Frontal cortex (tissue), 3 donors: ENCODE measurements at regions not wholly inside any gene's neighbourhood (a gene's known extent, or its start where the extent isn't known, plus 50 kb on each side); places are given as distances from the start of the nearest gene placed in this dataset.

Experiments used
- DNase-seq, 2 donors: peaks; one replicate each; pipeline ENCODE4 v3.0.0; 2012; ENCODE audit warnings: low spot score in 2 of 2
- FAIRE-seq: peaks from 2 replicates; lab custom pipeline; 2012; peaks lifted over from hg19 to GRCh38; lab: Jason Lieb, UNC
- donor health status: control.
- donor health status: control.
- donor health status: control.

DNA sequence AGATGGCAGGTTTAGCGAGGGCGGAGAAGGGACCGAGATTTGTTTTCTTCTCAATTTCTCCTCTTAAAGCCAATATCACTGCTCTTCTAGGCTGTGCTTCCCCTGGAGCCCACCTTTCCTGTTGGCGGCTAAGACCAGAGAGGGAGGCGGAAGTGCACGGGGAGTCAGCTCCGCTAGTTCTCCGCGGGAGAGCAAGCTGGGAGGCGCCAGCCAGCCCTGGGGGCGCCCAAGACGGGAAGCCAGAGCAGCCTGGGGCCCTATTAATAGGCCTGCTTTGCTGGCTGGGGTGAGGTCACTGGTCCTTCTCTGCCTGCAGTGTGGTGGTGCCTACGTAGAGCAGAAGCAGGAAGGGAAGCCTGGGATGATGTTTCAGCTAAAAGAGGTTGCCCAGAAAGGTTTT lies 61.6 kb downstream of the LSM5 start:
- no peak for DNase-seq
- FAIRE-seq: no peak

DNA sequence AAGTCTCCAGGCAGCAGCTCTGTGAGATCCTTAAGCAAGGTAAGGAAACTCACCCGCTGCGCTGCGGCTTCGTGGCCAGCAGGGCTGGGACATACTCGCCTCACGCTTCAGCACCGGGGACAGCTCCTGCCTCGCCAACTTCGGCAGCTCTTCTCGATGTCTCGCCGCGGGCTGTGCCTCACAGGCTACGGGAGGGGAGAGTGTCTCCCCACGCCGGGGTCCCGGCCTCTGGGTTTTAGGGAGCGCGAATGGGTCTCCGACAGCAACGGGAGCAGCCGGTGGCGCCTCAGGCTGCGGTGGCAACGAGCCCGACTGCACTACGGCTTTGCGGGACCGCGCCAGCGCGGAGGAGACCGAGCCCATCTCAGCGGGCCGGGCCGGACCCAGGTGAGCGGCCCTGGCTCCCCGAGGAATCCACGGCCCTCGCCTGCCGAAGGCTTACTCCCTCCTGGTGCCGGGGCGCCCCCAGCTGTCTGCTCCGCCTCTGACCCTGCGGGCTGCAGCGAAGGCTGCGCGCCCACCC lies 62.4 kb downstream of the LSM5 start:
- DNase-seq: peak; percentile 43 to 44
- FAIRE-seq: no peak

DNA sequence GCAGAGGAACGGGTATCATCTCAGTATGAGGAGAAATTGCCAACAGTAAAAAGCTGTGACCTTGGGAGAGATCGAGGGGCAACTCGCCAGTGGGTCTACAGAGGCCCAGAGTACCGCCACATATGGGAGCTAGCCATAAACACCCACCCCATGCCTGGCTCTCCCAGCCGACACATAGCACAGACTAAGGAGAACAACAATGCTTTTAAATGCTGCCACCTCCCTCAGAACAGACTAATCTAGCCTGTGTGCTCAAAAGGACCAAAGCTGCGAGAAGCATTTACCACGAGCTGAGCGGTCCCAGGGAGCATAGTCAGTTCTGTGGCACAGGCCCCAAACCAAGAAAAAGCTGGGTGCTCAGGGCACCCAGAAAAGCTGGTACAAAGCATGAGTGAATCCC lies 73.3 kb downstream of the LSM5 start:
- no peak for FAIRE-seq
- DNase-seq: no peak

DNA sequence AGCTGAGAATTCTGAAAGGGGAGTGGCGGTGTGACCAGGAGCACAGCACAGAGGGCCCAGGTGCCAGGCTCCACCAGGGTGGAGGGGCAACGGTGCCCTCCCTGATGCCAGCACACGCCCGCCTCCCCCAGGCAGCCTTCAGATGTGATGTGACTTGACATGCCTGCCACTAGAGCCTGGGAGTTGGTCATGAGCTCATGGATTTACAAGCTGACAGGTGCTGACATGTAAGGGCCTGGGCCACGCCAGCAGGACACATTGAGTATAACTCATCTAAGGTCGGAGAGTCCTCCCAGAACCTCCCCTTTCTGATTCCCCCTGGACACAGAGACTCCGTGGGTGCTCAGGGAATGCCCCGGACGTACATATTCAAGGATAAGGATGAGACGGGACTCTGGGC lies 74.2 kb downstream of the LSM5 start:
- FAIRE-seq (no peak), DNase-seq (no peak)

DNA sequence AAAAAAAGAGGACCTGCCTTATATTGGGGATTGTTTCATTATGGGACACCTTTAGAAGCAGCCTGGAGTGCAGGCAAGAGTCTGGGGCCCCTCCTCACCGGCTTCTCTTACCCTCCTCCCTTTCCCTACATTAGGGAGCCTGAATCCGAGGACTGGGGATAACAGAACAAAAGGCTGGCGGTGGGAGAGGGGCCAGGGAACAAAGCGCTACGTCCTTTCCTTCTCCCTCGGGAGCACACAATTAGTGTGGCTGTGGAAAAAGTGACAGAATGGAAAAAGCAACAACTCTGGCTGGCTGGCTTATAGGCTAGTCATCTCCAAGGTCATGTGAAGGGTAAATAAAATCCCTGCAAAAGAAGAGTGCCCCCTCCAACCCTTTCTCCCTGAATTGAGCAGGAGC lies 74.7 kb downstream of the LSM5 start:
- DNase-seq (no peak), FAIRE-seq (no peak)

DNA sequence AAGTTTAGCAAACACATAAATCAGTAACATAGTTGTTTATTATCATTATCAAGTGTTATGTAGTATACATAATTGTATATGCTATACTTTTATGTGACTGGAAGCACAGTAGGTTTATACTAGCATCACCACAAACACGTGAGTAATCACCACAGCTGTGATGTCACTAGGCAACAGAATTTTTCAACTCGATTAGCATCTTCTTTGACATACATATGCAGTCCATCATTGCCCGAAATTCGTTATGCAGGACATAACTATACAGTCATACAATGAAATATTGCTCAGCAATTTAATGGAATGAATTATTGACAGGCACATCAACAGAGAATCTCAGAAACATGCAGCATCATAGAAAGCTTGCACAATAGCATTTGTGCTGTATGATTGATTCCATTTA lies 77.7 kb downstream of the LSM5 start:
- DNase-seq (no peak), FAIRE-seq (no peak)

DNA sequence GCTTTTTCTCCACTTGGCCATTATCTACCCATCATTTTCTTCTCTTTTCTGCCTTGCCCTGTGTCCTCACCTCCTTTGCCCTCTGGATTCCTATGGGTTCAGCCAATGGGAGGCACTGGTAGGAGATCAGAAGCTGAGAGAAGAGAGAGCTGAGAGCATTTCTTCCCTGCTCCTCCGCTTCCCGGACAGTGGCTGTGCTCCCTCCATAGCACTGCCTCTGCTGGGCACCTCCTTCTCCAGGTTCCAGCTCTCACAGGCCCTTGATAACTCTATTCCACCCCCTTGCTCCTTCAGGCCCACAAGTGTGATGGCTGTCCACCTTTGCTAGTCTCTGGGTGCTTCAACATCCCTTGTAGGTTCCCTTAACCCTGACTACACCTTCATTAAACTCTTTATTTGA lies 79.6 kb downstream of the LSM5 start:
- FAIRE-seq (no peak), DNase-seq (no peak)

DNA sequence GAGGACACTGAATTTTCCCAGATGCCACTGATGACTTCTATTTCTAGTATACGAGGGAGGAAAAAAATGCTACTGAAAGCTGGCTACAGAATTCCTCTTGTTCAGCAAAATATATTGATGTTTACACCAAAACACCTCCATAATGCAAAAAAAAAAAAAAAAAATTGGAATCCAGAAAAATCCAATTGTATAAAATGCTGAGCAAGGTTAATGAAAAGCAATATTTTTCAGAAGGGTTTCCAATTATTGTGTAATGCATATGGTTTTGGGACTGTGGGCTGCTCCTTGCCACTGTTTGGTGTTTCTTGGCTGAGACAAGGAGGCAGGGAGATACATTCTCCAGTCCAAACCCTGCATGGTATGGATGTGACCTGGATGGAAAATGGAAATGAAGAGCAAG lies 83.8 kb downstream of the LSM5 start:
- DNase-seq (no peak), FAIRE-seq (no peak)

DNA sequence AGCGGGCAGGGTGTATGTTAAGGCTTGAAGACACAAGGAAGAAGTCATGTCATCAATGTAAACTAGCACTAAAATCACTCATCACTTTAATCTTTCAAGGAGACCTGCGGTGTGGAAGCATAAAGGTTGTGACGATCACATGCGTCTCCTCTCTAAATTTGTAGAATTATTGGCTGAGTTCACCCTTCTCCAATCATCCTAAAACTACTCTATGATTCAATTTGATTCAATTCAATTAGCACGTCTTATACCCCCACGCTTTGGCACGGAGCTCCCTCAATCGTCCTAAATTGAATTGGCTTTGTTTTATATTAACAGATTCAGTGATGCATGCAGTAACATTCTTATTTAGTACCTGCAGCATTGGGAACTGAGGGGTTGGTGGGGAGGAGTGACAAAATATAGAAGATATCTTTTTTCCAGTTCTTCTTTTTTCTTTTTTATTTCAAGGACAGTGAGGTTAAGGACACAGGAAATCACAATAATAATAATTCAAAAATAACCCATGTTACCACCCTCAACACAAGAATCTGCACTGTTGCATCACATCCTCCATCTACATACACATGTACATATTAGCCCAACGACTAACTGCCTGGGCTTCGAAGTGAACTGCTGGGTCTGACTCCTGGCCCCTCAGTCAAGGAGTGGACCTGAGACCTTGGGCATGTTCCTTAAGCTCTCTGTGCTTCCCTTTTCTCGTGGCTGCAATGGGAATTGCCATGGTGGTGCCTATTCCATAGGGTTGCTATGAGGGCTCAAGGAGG lies 86.5 kb downstream of the LSM5 start:
- FAIRE-seq (no peak), DNase-seq (no peak)

DNA sequence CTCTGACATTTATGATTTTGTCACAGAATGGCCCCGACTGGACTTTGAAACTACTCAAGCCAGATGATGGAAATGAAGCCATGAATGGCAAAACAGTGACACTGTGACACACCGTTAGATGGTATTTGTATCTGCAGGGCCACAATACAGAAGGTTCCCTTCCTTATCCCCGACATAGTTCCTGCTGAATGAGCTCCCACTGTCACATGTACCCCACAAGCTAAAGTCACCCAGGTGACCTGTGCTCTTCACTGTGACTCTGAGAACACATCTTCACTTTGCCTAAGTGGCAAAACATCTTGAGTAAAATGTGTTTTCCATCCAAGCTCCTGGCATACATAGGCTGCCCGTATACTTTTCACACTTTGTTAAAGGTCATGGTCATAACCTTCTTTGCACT lies 89.5 kb downstream of the LSM5 start:
- FAIRE-seq (no peak), DNase-seq (no peak)

DNA sequence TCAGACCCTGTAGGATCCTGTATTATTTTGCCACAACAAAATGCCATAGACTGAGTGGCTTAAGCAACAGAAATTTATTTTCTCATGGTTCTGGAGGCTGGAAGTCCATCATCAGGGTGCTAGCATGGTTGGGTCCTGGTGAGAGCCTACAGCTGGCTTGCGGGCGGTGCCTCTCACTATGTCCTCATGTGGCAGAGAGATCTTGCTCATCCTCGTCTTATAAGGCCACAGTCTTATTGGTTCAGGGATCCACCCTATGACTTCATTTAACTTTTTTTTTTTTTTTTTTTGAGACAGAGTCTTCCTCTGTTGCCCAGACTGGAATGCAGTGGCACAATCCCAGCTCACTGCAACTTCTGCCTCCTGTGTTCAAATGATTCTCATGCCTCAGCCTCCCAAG lies 90.9 kb downstream of the LSM5 start:
- no peak for DNase-seq
- no peak for FAIRE-seq

DNA sequence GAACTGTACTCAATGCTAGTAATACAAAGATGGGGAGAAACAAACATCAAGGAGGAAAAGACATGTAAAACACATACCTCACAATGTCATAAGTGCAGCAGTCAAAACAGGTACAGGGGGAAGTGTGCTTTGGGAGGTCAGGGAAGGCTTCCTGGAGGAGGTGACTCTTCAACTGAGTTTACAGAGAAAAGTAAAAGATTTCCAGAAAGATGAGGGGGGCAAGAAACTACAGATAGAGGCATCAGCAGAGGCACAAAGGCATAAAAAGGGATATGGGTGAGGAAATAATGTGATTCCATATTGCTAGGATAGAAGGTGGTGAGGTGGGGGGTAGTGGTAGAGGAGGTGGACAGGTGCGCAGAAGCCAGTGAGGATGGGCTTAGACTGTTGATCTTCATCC lies 95.0 kb downstream of the LSM5 start:
- FAIRE-seq: no peak
- DNase-seq: no peak

DNA sequence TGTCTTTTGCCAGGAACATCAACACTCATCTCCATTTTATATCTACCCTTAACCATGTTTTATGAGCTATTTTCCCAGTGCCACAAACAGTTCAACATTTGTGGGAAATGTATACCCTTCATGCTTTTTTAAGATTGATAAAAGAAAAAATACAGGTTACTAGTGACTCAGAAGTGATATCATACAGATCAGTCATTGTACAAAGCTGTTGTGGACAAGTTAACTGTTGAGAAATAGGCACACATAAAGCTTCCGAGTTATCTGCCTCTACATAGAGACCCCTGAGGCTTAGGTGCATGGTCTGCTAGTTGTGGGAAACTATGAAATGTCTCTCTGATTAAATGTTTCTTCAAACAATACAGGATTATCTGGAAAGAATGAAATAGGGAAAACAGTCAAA lies 96.3 kb downstream of the LSM5 start:
- FAIRE-seq: no peak
- no peak for DNase-seq

DNA sequence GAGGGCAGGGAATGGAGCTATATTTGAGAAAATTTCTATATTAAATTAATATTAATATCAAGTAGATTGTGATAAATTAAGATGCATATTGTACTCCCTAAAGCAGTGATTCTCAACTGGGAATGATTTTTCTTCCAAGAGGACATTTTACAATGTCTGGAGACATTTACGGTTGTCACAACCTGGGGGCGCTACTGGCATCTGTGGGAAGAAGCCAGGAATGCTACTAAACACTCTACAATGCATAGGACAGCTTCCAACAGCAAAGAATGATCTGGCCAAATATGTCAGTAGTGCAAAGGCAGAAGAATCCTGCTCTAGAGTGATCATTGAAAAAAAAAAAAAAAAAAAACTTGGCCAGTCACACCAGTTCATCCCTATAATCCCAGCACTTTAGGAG lies 100.0 kb downstream of the LSM5 start:
- FAIRE-seq (no peak), DNase-seq (no peak)

DNA sequence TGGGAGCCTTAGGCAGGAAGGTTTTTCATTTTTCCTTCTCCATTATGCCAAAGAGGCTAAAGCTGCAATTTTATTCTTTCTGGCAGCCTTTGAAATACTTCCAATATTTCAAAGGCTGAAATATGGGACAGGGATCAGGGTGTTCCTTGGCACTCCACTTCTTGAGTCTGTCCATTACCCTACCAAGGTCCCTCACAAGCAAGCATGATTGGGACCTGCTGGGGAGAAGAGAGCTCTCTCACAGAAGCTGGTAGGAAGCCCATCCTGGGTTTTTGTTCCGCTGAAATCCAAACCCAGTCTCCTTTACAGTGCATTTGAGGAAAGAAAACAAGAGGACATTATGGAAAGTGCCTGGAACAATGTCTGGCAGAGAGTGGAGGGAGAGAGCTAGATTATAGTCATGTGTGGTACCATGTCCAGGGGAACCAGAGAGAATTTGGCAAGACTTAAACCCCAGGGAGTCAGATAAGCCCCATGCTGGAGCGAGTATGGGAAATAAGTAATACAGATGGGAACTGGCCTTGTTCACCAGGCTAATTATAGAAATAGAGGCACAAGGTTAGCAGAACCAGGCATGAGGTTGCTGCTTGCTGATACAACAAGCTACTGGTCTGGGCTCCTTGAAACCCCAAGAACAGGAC lies 104.7 kb downstream of the LSM5 start:
- FAIRE-seq (no peak), DNase-seq (no peak)

DNA sequence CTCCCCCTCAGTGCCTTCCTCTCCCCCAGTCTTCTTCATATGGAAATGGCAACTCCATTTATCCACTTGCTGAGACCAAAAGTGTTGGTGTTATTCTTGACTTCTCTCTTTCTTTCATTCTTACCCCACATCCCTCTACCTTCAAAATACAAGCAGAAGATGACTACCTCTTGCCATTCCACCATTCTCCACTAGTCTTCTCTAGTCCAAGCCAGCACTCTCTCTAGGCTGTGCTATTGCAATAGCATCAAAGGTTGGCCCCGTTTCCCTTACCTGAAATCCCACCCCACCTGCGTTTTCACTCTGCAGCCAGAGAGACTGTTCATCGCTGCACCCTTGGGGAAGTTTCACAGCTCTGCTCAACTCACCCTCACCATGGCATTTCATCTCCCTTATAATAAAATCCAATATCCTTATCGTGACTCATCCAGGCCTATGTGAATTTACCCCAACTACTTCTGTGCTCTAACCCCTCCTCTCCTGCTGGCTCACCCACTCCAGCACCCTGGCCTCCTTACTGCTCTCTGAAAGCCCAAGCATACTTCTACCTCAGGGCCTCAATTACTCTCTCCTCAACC lies 109.1 kb downstream of the LSM5 start:
- FAIRE-seq: no peak

DNA sequence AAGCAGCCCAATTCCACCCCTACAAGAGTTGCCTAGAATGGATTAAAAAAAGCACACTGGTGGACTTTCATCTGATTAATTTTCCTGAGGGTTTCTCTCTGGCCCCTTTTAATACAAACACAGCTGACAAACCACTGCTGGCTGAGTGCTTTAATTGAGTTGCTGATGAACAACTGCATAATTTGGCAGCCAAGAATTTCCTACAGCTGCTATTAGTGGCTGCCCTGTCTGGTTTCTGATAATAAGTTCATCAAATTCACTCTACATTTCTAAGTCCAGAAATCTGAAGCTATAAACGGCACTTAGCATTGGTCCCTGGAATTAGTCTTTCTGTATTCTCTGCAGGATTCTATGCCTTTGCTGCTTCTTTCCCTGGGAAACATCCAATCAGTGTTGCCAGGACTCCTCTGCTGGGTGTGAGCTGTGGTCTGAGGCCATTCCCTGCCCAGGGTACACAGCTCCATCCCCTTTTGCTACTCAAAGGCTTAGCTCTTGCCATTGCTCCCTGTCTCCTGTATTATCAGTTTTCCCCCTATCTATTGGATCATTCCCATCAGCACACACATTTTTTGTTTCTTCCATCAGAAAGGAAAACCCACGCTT lies 110.6 kb downstream of the LSM5 start:
- FAIRE-seq (no peak), DNase-seq (peak in 1 of 2 donors; percentile 10)

More for the DNA sequence above, 109.1 kb downstream of the LSM5 start:
- DNase-seq: no peak

DNA sequence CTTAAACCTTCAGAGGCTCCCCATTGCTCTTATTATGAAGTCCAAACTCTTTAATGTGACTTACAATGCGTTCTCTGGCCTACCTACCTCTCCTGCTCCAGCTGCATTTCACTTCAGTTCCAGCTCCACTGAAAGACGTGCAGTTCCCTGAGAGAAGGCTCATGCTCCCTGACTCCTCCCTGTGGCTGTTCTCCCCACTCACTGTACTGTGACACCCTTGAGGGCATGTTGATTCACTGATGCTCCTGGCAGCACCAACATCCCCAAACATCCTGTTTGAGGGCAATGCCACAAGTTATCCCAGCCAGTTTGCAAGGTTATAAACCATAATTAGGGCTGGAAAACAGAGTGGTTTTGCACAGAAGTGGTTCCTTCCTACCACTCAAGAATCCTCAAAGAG lies 111.2 kb downstream of the LSM5 start:
- FAIRE-seq (no peak), DNase-seq (no peak)

DNA sequence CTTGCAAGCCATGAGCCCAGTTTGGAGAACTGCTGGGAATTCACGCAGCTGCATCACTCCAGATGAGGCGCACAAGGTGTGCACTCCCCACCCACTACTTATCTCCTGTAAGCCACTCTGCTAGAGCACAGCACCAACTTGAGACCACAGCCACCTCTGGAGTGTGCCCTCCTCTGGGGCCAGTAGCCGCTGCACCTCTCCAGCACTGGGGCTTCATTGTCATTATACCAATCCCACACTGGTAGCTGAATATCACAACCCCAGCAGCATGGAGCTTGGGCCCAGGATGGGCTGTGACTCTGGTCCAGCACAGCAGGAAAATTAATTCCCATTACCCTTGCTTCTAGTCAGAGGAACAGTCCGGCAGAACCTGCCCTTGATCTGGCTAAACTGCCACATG lies 125.6 kb downstream of the LSM5 start:
- DNase-seq (no peak), FAIRE-seq (no peak)

DNA sequence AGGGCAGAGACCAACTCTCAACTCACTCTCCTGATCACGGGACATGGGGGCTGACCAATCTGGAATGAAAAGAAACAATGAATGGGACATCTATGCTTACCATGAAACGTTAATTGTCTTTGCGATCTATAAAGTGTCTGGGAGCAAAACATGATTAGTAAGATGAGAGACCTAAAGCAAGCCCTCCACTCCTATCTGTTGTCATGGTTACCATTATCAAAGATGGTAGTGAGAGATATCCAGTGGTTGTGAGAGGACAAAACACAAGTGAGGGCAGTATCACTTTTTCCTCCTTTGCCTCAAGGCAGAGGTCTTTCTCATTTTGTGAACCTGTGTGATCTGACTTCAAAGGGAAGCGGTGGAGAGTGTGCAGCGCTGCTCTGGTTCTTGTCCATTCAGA lies 130.1 kb downstream of the LSM5 start:
- FAIRE-seq (no peak), DNase-seq (no peak)
